ENCODE measurements at regions not wholly inside any gene's neighbourhood (a gene's known extent, or its start where the extent isn't known, plus 50 kb on each side); places are given as distances from the start of the nearest gene placed in this dataset.

GRCh38 chr4:3679071-3679825 is 86.9 kb upstream of the ADRA2C start:
- no peak for DNase-seq (ENCODE audit: low read depth)
- no peak for TF ChIP-seq CTCF (conservative IDR thresholded peaks at IDR 0.05; ENCODE audit: low read depth, low read length)
- no peak overlapping the region for H3K4me3 ChIP-seq (ENCODE audit: low read length)

- TF ChIP-seq CTCF (conservative IDR thresholded peaks at IDR 0.05; ENCODE audit: low read depth, low read length), result no peak
- no peak for DNase-seq (ENCODE audit: low read depth)
- no peak overlapping the region for H3K4me3 ChIP-seq (ENCODE audit: low read length)
These were observed 88.5 kb upstream of the ADRA2C start for GRCh38 chr4:3677748-3678070.

- no peak overlapping the region for H3K4me3 ChIP-seq (ENCODE audit: low read length)
- no peak for TF ChIP-seq CTCF (conservative IDR thresholded peaks at IDR 0.05; ENCODE audit: low read depth, low read length)
- DNase-seq (ENCODE audit: low read depth), result no peak
These were observed 89.1 kb upstream of the ADRA2C start for GRCh38 chr4:3676907-3677747.

GRCh38 chr4:3676196-3676595 is 90.0 kb upstream of the ADRA2C start:
- TF ChIP-seq CTCF (conservative IDR thresholded peaks at IDR 0.05; ENCODE audit: low read depth, low read length), result no peak
- DNase-seq (ENCODE audit: low read depth), result no peak
- H3K4me3 ChIP-seq (ENCODE audit: low read length), result no peak overlapping the region

GRCh38 chr4:3675251-3676115 is 90.7 kb upstream of the ADRA2C start:
- no peak for TF ChIP-seq CTCF (conservative IDR thresholded peaks at IDR 0.05; ENCODE audit: low read depth, low read length)
- DNase-seq (ENCODE audit: low read depth), result no peak
- H3K4me3 ChIP-seq (ENCODE audit: low read length), result no peak overlapping the region

- no peak for DNase-seq (ENCODE audit: low read depth)
- TF ChIP-seq CTCF (conservative IDR thresholded peaks at IDR 0.05; ENCODE audit: low read depth, low read length), result no peak
- H3K4me3 ChIP-seq (ENCODE audit: low read length), result no peak overlapping the region
These were observed 91.7 kb upstream of the ADRA2C start for GRCh38 chr4:3674479-3674851.
